ENCODE measurements at regions not wholly inside any gene's neighbourhood (a gene's known extent, or its start where the extent isn't known, plus 50 kb on each side); places are given as distances from the start of the nearest gene placed in this dataset.

DNA sequence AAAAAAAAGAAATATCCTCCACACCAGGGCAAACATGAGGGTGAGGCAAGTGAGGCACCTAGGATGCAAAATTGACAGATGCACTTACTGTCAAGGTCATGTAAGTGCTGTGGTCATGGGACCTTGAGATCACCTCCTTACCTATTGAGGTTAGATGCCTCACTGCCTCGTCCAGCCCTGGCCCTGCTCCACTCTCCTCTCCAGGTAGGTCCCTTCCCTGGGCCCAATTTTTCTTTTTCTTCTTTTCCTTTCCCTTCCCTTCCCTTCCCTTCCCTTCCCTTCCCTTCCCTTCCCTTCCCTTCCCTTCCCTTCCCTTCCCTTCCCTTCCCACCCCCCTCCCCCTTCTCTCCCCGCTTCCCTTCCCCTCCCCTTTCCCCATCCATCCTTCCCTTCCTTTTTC lies 71.1 kb upstream of the DLG1 start:
- ATAC-seq (no peak), DNase-seq (ENCODE audit: low read depth, low spot score) (no peak), FAIRE-seq (no peak)
- H3K27me3 ChIP-seq (replicated peaks in 1 of 2; ENCODE audit: control insufficient read depth in 2 of 2, insufficient read depth in 2 of 2, low read length in 1 of 2), result no peaks in the 10 kb centered on the region
- H3K9me3 ChIP-seq (replicated peaks; ENCODE audit: control insufficient read depth, insufficient read depth, low read length), result no peaks in the 10 kb centered on the region
- BruUV-seq (replicated peaks), result no TSS peak
- intact Hi-C loops (cut with micrococcal nuclease; ENCODE audit: unreplicated experiment) (no loop called here), in situ Hi-C loops (cut with MboI) (no loop called here)
- CTCF ChIA-PET, result interaction anchor here (1.1 kb wide), 1 partner anchor 53 kb away, joined by 3 read pairs; no protein-coding TSS in a partner anchor
- no peak overlapping the region for H2AFZ ChIP-seq (ENCODE audit: control insufficient read depth, low read depth, low read length)
- H3K4me3 ChIP-seq, result no peak overlapping the region
- SMC1A ChIA-PET (ENCODE audit: uncharacterized antibody, unreplicated experiment), result interaction anchor here (1.0 to 2.7 kb wide), 2 partner anchors 8 to 139 kb away, joined by 3 to 7 read pairs; no protein-coding TSS in a partner anchor
- POLR2A ChIA-PET, result interaction anchor here (0.6 kb wide), 1 partner anchor 510 kb away, joined by 3 read pairs; no protein-coding TSS in a partner anchor
- H3K27ac ChIP-seq (ENCODE audit: control insufficient read depth, insufficient read depth), result no peak overlapping the region
- H3K79me2 ChIP-seq (ENCODE audit: control insufficient read depth, insufficient read depth, low read length), result no peaks in the 10 kb centered on the region
- H3K9ac ChIP-seq (ENCODE audit: control insufficient read depth, insufficient read depth, low read length), result no peak overlapping the region
- 0% methylated on average over 1 of the region's 2 CpGs for WGBS (ENCODE audit: insufficient coverage, insufficient replicate concordance, low lambda C conversion rate, missing lambda C conversion rate)
- no peaks in the 10 kb centered on the region for H4K20me1 ChIP-seq (ENCODE audit: control insufficient read depth, insufficient read depth)
- no peak overlapping the region for H3K4me2 ChIP-seq (ENCODE audit: control insufficient read depth, insufficient read depth)
- H3K4me1 ChIP-seq (ENCODE audit: control insufficient read depth, insufficient read depth, low read length), result no peaks in the 10 kb centered on the region; the same call in 1 of the 2 replicates
- RAD21 ChIA-PET (ENCODE audit: unreplicated experiment), result no interaction called here
- H3K36me3 ChIP-seq (ENCODE audit: control insufficient read depth in 2 of 2, insufficient read depth in 2 of 2, low read length in 1 of 2), result no peaks in the 10 kb centered on the region
- TF ChIP-seq BCL11A (IDR thresholded peaks at IDR 0.05; ENCODE audit: low read depth, low read length) (no peak), CHD4 (IDR thresholded peaks at IDR 0.05) (no peak), ASH2L (IDR thresholded peaks at IDR 0.05; ENCODE audit: borderline replicate concordance, low read depth) (no peak), FOS (IDR thresholded peaks at IDR 0.05; ENCODE audit: borderline replicate concordance, extremely low read depth, insufficient read length) (no peak), NFYA (IDR thresholded peaks at IDR 0.05; ENCODE audit: borderline replicate concordance, low read depth, low read length) (no peak), JUNB (IDR thresholded peaks at IDR 0.05) (no peak), ZNF207 (IDR thresholded peaks at IDR 0.05; ENCODE audit: borderline replicate concordance) (no peak), ZNF217 (IDR thresholded peaks at IDR 0.05) (no peak), CEBPZ (IDR thresholded peaks at IDR 0.05; ENCODE audit: low read depth, low read length) (no peak), CREB1 (IDR thresholded peaks at IDR 0.05; ENCODE audit: low read depth) (no peak), RELA (IDR thresholded peaks at IDR 0.05; ENCODE audit: borderline replicate concordance, partially characterized antibody) (no peak), CBFB (IDR thresholded peaks at IDR 0.05; ENCODE audit: low read depth) (no peak), STAT3 (IDR thresholded peaks at IDR 0.05; ENCODE audit: low read depth, low read length) (no peak), MYC (IDR thresholded peaks at IDR 0.05; ENCODE audit: insufficient read depth, insufficient read length, insufficient replicate concordance, low read length, severe bottlenecking) (no peak), PRDM15 (CRISPR knock-in tag; IDR thresholded peaks at IDR 0.05) (no peak)
- TF ChIP-seq, protein P1, sequence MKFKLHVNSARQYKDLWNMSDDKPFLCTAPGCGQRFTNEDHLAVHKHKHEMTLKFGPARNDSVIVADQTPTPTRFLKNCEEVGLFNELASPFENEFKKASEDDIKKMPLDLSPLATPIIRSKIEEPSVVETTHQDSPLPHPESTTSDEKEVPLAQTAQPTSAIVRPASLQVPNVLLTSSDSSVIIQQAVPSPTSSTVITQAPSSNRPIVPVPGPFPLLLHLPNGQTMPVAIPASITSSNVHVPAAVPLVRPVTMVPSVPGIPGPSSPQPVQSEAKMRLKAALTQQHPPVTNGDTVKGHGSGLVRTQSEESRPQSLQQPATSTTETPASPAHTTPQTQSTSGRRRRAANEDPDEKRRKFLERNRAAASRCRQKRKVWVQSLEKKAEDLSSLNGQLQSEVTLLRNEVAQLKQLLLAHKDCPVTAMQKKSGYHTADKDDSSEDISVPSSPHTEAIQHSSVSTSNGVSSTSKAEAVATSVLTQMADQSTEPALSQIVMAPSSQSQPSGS (IDR thresholded peaks at IDR 0.05; ENCODE audit: low read length), result no peak
- TF ChIP-seq, protein P2, sequence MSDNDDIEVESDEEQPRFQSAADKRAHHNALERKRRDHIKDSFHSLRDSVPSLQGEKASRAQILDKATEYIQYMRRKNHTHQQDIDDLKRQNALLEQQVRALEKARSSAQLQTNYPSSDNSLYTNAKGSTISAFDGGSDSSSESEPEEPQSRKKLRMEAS (IDR thresholded peaks at IDR 0.05; ENCODE audit: low read depth, low read length), result no peak

All from GM12878 (cell line).